Upper lobe of right lung (tissue), 1 donor: ENCODE measurements at regions not wholly inside any gene's neighbourhood (a gene's known extent, or its start where the extent isn't known, plus 50 kb on each side); places are given as distances from the start of the nearest gene placed in this dataset.
A peak's percentile ranks its signal among the peaks of the same experiment; 100 is the strongest.

Experiments
- ATAC-seq: fragments of 200-7000 bp; cut with Tn5 transposase; one replicate; pipeline ENCODE4 v1.9.1; 2020; ENCODE audit warnings: mild to moderate bottlenecking, moderate library complexity
- DNase-seq: peaks from one replicate; pipeline ENCODE4 v3.0.0-alpha.2; 2020
- H3K27ac ChIP-seq: fragments of 200-600 bp; one replicate; pipeline ENCODE4 v1.8.0; 2022
- H3K27me3 ChIP-seq: fragments of 200-600 bp; one replicate; pipeline ENCODE4 v1.8.0; 2022; ENCODE audit warnings: mild to moderate bottlenecking
- H3K36me3 ChIP-seq: fragments of 200-600 bp; one replicate; pipeline ENCODE4 v1.8.0; 2022
- H3K4me1 ChIP-seq: fragments of 200-600 bp; one replicate; pipeline ENCODE4 v1.8.0; 2022
- H3K4me3 ChIP-seq: fragments of 200-600 bp; one replicate; pipeline ENCODE4 v1.8.0; 2022; ENCODE audit warnings: mild to moderate bottlenecking
- H3K9me3 ChIP-seq: fragments of 200-600 bp; one replicate; pipeline ENCODE4 v1.8.0; 2022
- CTCF ChIP-seq: fragments of 200-600 bp; IDR thresholded peaks from one replicate; pipeline ENCODE4 v1.8.0; 2022; ENCODE audit warnings: antibody characterized with exemption
- intact Hi-C: fragments of 100-400 bp; cut with DNase I; formaldehyde crosslinking; loops from one replicate; pipeline ENCODE4 v1.11.0; 2022
- donor health status: DM: no; HTN: yes; CAD: no; lungs with severe emphysema.

GRCh38 chr19:32038021-32038920 lies 307.1 kb upstream of the ZNF507 start:
- intact Hi-C loops, result no loop called here
- H3K36me3 ChIP-seq, result no peaks in the 10 kb centered on the region
- no peak overlapping the region for H3K27ac ChIP-seq
- no peaks in the 10 kb centered on the region for H3K27me3 ChIP-seq
- H3K9me3 ChIP-seq, result no peaks in the 10 kb centered on the region
- peaks cover 8% of the 10 kb centered on the region for H3K4me1 ChIP-seq
- no peak for TF ChIP-seq CTCF
- no peak for ATAC-seq
- no peak for DNase-seq
- H3K4me3 ChIP-seq, result no peak overlapping the region

DNA sequence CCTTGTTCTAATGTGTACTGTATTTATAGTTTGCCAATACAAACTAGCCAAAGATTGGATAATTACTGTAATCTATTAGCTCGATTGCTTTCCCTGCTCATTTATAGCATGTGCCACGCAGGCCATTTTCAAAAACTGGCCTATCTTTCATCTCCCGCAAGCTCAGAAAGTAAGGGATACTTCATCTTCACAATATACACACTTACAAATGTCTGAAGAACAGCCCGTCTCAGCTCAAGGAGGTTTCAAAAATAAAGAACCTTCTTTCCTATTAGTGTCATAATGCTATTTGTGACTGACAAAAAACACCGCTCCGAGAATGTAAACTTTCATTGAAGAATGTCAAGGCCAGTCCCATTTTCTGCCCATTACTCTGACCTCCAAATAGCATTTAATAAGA lies 306.4 kb upstream of the ZNF507 start:
- H3K27ac ChIP-seq, result no peak overlapping the region
- ATAC-seq, result no peak
- intact Hi-C loops, result no loop called here
- peaks cover 4% of the 10 kb centered on the region for H3K27me3 ChIP-seq
- no peak for TF ChIP-seq CTCF
- no peaks in the 10 kb centered on the region for H3K9me3 ChIP-seq
- H3K36me3 ChIP-seq, result no peaks in the 10 kb centered on the region
- no peak overlapping the region for H3K4me3 ChIP-seq
- peaks cover 8% of the 10 kb centered on the region for H3K4me1 ChIP-seq
- DNase-seq, result no peak

DNA sequence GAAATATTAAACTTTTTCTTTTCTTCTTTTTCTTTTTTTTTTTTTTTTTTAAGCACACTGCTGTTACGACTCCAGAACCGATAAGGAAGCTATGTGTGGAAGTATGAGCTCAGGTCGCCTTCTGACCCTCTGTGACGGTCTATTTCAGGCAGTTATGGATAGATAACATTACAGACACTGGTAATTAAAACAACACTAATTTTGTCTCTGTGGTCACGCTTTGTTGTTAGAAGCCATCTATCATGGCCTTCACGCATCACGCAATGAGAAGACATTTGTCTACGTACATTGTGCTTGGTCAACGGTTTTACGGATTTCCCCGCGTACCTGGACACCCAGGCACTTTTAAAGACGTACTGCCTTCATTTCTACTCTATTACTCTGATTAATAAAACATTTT lies 306.0 kb upstream of the ZNF507 start:
- no peak overlapping the region for H3K27ac ChIP-seq
- H3K4me3 ChIP-seq, result no peak overlapping the region
- no peak for ATAC-seq
- no peaks in the 10 kb centered on the region for H3K9me3 ChIP-seq
- H3K36me3 ChIP-seq, result no peaks in the 10 kb centered on the region
- no peak for TF ChIP-seq CTCF
- intact Hi-C loops, result no loop called here
- no peak for DNase-seq
- peaks cover 7% of the 10 kb centered on the region for H3K27me3 ChIP-seq
- H3K4me1 ChIP-seq, result peaks cover 8% of the 10 kb centered on the region

DNA sequence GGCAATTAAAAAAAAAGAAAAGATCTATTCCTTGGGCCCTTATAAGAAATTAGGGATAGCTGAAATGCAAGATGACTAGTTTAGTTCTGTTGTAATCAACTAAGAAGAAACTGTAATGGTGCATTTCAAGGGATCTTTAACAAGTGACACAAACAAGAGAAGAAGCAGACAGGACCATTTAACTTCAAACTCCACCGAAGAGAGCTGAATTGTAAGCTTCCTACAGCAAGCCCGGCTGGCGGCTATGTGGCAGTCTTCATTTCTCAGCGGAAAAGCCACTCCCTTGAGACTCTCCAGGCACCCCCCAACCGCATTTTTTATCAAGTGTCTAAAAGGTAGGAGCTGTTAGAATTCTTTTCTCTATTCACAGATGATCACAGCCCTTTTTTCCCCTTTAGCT lies 305.2 kb upstream of the ZNF507 start:
- Histone ChIP-seq H3K9me3 (no peaks in the 10 kb centered on the region), H3K36me3 (no peaks in the 10 kb centered on the region), H3K27ac (no peak overlapping the region), H3K4me3 (no peak overlapping the region), H3K27me3 (peaks cover 13% of the 10 kb centered on the region), H3K4me1 (peaks cover 8% of the 10 kb centered on the region)
- intact Hi-C loops, result no loop called here
- DNase-seq (no peak), ATAC-seq (no peak)
- TF ChIP-seq CTCF, result no peak

DNA sequence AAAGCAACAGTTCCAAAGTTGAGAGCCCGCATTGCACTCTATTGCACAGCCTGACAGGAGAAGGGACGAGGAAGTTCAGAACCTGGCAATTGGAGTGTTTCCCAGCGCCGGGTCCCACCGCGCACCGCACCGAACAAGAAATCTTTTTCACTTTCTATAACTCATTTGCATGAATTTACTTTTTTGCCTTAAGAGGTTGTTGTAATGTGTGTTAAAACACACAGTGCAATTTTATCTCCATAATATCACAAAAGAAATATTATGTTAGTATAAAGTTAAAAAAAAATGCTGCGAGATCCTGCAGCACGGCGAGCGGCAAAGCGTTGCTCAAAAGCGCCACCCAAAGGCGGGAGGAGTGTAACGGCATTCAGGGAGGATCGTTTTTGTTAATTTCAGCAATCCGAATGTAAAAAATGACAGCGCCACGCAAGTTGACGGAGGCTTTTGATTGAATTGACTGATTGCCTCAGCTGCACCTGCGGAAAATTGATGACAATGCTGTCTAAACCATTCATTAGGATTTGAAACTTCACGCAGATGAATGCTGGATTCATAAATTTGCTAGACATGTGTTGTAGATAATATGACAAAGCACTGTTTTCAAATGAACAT lies 303.6 kb upstream of the ZNF507 start:
- no peaks in the 10 kb centered on the region for H3K36me3 ChIP-seq
- H3K4me1 ChIP-seq, result peaks cover 8% of the 10 kb centered on the region
- DNase-seq (peak; percentile 74), ATAC-seq (peak; percentile 67)
- H3K4me3 ChIP-seq, result peak overlapping the region; percentile 44
- H3K9me3 ChIP-seq, result no peaks in the 10 kb centered on the region
- H3K27ac ChIP-seq, result no peak overlapping the region
- TF ChIP-seq CTCF, result peak; percentile 81
- H3K27me3 ChIP-seq, result peaks cover 14% of the 10 kb centered on the region
- intact Hi-C loops, result no loop called here
